Gastroesophageal sphincter (tissue), 4 donors: ENCODE measurements at regions not wholly inside any gene's neighbourhood (a gene's known extent, or its start where the extent isn't known, plus 50 kb on each side); places are given as distances from the start of the nearest gene placed in this dataset.
"Not testable (repeated sequence)": the region's sequence is repeated elsewhere in the genome, so short reads cannot be mapped to it uniquely, and the experiment has no call there.

Experiments
- ATAC-seq: fragments of 150-250 bp; one replicate; pipeline ENCODE4 v1.9.1; 2016; ENCODE audit warnings: mild to moderate bottlenecking, moderate library complexity
- H3K27ac ChIP-seq, 4 donors: fragments of 200-600 bp; sonication (generic) in 3 of 4; 1 replicate in 3 of 4; 2 replicates in 1 of 4; pipeline ENCODE4 v1.5.1; 2016 to 2019
- H3K27me3 ChIP-seq: fragments of 200-600 bp; sonication (generic); one replicate; pipeline ENCODE4 v1.5.1; 2019
- H3K36me3 ChIP-seq, 2 donors: fragments of 200-600 bp; sonication (generic); one replicate each; pipeline ENCODE4 v1.5.1; 2019; ENCODE audit warnings: control low read depth in 1 of 2
- H3K4me1 ChIP-seq, 3 donors: fragments of 200-600 bp; sonication (generic); 1 replicate in 2 of 3; 2 replicates in 1 of 3; pipeline ENCODE4 v1.5.1; 2016 to 2019; ENCODE audit warnings: control low read depth in 2 of 3
- H3K4me3 ChIP-seq, 2 donors: fragments of 200-600 bp; sonication (generic); one replicate each; pipeline ENCODE4 v1.5.1; 2019; ENCODE audit warnings: mild to moderate bottlenecking in 1 of 2, moderate library complexity in 1 of 2
- H3K9me3 ChIP-seq, 3 donors: fragments of 200-600 bp; sonication (generic); one replicate each; pipeline ENCODE4 v1.5.1; 2017 to 2019; ENCODE audit warnings: control low read depth in 2 of 3
- EP300 ChIP-seq: sonication (generic); formaldehyde crosslinking; IDR thresholded peaks from one replicate; pipeline ENCODE4 v1.6.1; 2017; ENCODE audit warnings: antibody characterized with exemption, mild to moderate bottlenecking
- POLR2A ChIP-seq, 2 donors: fragments of 450-650 bp; IDR thresholded peaks; one replicate each; pipeline ENCODE4 v1.6.1; 2017; ENCODE audit warnings: antibody characterized with exemption in 2 of 2, mild to moderate bottlenecking in 2 of 2, moderate library complexity in 1 of 2
- POLR2AphosphoS5 ChIP-seq: sonication (generic); formaldehyde crosslinking; IDR thresholded peaks from one replicate; pipeline ENCODE4 v1.6.1; 2017; ENCODE audit warnings: antibody characterized with exemption
- WGBS, 2 donors: methylation state at CpG; one replicate each; pipeline ENCODE4 v1.1.5; 2018; ENCODE audit warnings: low coverage in 1 of 2; 5-methylcytosine and 5-hydroxymethylcytosine counted together
- TF ChIP-seq, protein P1 (sequence below), 4 experiments: fragments of 200-600 bp in 2 of 4; fragments of 450-650 bp in 2 of 4; sonication (generic) in 1 of 4; IDR thresholded peaks; one replicate each; pipeline ENCODE4 v1.5.1; 2017 to 2019; ENCODE audit warnings: antibody characterized with exemption in 4 of 4, mild to moderate bottlenecking in 2 of 4, moderate library complexity in 2 of 4

DNA sequence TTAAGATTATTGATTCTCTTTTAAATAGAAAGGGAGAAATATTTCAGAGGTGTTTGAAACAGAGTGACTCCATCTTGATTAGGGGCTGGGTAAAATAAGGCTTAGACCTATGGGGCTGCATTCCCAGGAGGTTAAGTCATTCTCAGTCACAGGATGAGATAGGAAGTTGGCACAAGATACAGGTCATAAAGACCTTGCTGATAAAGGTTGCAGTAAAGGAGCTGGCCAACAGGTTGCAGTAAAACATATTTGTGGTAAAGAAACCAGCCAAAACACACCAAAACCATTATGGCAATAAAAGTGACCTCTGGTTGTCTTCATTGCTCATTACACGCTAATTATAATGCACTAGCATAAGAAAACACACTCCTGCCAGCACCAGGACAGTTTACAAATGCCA, 165.0 kb downstream of the SPIN4 start:
- Histone ChIP-seq H3K36me3 (no peaks in the 10 kb centered on the region), H3K4me3 (no peak overlapping the region), H3K27me3 (no peaks in the 10 kb centered on the region), H3K9me3 (no peaks in the 10 kb centered on the region), H3K4me1 (no peaks in the 10 kb centered on the region), H3K27ac (no peak overlapping the region)
- 50 to 67% methylated on average over 1 of the region's 1 CpG for WGBS, 2 donors
- TF ChIP-seq POLR2A (IDR thresholded peaks at IDR 0.05) (no peak), POLR2AphosphoS5 (no peak), EP300 (no peak)
- TF ChIP-seq, protein P1, sequence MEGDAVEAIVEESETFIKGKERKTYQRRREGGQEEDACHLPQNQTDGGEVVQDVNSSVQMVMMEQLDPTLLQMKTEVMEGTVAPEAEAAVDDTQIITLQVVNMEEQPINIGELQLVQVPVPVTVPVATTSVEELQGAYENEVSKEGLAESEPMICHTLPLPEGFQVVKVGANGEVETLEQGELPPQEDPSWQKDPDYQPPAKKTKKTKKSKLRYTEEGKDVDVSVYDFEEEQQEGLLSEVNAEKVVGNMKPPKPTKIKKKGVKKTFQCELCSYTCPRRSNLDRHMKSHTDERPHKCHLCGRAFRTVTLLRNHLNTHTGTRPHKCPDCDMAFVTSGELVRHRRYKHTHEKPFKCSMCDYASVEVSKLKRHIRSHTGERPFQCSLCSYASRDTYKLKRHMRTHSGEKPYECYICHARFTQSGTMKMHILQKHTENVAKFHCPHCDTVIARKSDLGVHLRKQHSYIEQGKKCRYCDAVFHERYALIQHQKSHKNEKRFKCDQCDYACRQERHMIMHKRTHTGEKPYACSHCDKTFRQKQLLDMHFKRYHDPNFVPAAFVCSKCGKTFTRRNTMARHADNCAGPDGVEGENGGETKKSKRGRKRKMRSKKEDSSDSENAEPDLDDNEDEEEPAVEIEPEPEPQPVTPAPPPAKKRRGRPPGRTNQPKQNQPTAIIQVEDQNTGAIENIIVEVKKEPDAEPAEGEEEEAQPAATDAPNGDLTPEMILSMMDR (IDR thresholded peaks at IDR 0.05), result no peak
- ATAC-seq, result no peak

- not testable (repeated sequence) for H3K4me1 ChIP-seq, H3K27me3 ChIP-seq, H3K27ac ChIP-seq, H3K36me3 ChIP-seq, H3K4me3 ChIP-seq, ATAC-seq, H3K9me3 ChIP-seq
- WGBS, 2 donors, result no CpG with 5 or more reads among the region's 3 CpGs
These were observed 171.3 kb downstream of the SPIN4 start for GRCh38 chrX:63179852-63180251.

DNA sequence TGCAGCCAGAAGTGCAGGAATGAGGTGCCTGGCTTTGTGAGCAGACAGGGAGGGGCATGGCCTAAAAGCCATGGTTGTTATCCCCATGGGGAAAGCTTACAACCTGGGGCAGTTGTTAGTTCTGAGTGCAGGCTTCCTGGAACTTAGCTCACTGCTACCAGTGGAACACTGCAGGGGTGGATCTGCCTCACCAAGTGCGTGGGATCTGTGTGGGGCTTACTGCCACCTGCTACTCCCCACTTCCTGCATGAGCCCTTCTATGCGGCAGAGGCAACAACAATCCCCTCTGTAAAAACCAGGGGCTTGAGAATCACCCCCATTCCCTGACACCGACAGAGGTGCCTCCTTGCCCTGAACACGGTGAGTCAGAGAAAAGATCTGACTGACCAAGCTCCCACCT, 174.6 kb downstream of the SPIN4 start:
- not testable (repeated sequence) for H3K4me3 ChIP-seq, H3K27ac ChIP-seq, H3K9me3 ChIP-seq, H3K36me3 ChIP-seq, H3K4me1 ChIP-seq, H3K27me3 ChIP-seq, ATAC-seq
- no CpG with 5 or more reads among the region's 4 CpGs for WGBS, 2 donors

GRCh38 chrX:63173841-63174718, 177.1 kb downstream of the SPIN4 start:
- H3K27me3 ChIP-seq, H3K4me1 ChIP-seq, H3K4me3 ChIP-seq, H3K9me3 ChIP-seq, H3K27ac ChIP-seq, H3K36me3 ChIP-seq: not testable (repeated sequence)
- peak; percentile 60 for ATAC-seq
- WGBS, 2 donors, result no CpG with 5 or more reads among the region's 8 CpGs

GRCh38 chrX:63169416-63169815, 181.7 kb downstream of the SPIN4 start:
- H3K4me1 ChIP-seq, H3K4me3 ChIP-seq, H3K9me3 ChIP-seq, ATAC-seq, H3K27ac ChIP-seq, H3K36me3 ChIP-seq, H3K27me3 ChIP-seq: not testable (repeated sequence)
- no CpG with 5 or more reads among the region's 4 CpGs for WGBS, 2 donors

DNA sequence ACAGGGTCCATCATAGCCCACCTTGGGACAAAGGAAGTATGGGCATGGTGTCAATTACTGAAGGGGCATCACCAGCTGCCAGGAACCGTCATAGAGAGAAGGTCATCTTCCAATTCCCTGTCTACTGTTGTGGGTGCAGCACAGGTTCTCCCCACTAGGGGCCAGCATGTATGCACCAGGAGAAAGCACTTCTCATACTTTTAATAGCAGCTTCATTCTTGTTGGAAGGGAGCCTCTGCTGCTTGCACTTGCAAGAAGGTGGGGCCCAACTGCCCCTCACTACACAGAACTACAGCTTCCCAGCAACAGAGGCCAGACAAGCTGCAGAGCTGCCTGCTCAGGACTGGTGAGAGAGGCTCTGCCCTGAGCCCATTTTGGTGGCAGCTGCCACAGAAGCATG, 182.2 kb downstream of the SPIN4 start:
- not testable (repeated sequence) for H3K4me3 ChIP-seq, H3K36me3 ChIP-seq, H3K27me3 ChIP-seq, ATAC-seq, H3K27ac ChIP-seq, H3K4me1 ChIP-seq, H3K9me3 ChIP-seq
- WGBS, 2 donors, result no CpG with 5 or more reads among the region's 1 CpG

DNA sequence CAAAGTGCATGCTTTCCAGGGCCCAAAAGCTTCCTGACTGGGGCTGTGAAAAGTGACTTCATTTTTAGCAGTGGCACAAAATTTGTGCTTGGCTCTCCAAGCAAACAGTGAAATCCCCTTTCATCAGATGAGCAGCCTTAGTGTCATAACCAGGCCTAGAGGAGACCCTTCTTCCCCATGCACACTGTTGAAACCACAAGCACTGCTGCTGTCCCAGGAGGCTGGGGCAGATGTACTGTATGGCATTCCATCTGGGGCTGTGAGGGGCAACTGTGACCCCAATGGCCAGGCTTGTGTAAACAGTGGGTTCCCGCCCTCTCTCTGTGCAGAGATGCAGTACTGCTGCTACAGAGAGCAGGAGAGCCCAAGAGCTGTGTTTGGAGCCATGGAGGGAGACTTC, 184.1 kb downstream of the SPIN4 start:
- H3K36me3 ChIP-seq, H3K4me1 ChIP-seq, H3K27ac ChIP-seq, H3K9me3 ChIP-seq, H3K4me3 ChIP-seq, ATAC-seq, H3K27me3 ChIP-seq: not testable (repeated sequence)
- WGBS, 2 donors, result no CpG with 5 or more reads among the region's 1 CpG

- H3K4me1 ChIP-seq, H3K27me3 ChIP-seq, H3K9me3 ChIP-seq, ATAC-seq, H3K27ac ChIP-seq, H3K36me3 ChIP-seq, H3K4me3 ChIP-seq: not testable (repeated sequence)
- no CpG with 5 or more reads among the region's 1 CpG for WGBS, 2 donors
These were observed 190.1 kb downstream of the SPIN4 start for GRCh38 chrX:63160994-63161393.

- H3K4me3 ChIP-seq, result not testable (repeated sequence)
- WGBS, 2 donors, result no CpG with 5 or more reads among the region's 1 CpG
These were observed 190.8 kb downstream of the SPIN4 start for GRCh38 chrX:63160340-63160739.

DNA sequence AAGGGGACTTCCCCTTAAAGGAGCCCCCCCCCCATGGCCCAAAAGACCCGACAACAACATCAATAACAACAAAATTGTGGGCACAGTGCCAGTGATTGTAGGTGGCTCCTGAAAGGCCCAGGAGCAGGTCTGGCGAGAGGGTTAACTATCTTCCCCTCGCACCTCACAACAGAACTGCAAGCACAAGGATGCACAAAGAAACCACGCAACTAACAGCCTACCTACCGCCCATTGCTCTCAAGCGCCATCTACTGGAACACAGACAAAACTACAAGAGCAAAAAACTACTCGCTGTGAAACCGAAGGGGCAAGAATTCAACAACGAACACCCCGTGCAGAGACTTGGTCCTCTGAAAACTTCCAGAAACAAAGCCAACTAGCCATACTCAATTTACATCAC, 205.6 kb downstream of the SPIN4 start:
- not testable (repeated sequence) for H3K4me3 ChIP-seq, H3K36me3 ChIP-seq, H3K9me3 ChIP-seq, H3K27me3 ChIP-seq, ATAC-seq, H3K4me1 ChIP-seq, H3K27ac ChIP-seq
- WGBS, 2 donors, result no CpG with 5 or more reads among the region's 10 CpGs

More at GRCh38 chrX:63160340-63160739, 190.8 kb downstream of the SPIN4 start:
- H3K9me3 ChIP-seq, ATAC-seq, H3K27ac ChIP-seq, H3K27me3 ChIP-seq, H3K36me3 ChIP-seq, H3K4me1 ChIP-seq: not testable (repeated sequence)

DNA sequence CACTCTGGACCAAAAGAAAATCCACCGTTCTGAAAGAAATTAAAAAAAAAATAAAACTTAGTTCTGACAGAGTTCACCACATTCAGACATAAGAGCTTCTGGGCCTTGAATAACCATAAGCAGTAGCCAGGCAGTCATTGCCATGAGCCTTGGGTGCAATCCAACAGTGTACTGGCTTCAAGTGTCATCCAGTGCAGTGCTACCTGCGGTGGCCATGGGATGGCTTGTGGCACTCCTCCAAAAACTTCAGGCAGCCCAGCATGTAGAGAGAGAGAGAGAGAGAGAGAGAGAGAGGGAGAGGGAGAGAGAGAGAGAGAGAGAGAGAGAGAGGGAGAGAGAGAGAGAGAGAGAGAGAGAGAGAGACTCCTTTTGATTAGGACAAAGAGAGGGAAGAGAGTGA, 208.5 kb downstream of the SPIN4 start:
- H3K27me3 ChIP-seq, H3K4me1 ChIP-seq, H3K9me3 ChIP-seq, H3K4me3 ChIP-seq, H3K27ac ChIP-seq, ATAC-seq, H3K36me3 ChIP-seq: not testable (repeated sequence)
- WGBS, 2 donors, result no CpG with 5 or more reads among the region's 2 CpGs

DNA sequence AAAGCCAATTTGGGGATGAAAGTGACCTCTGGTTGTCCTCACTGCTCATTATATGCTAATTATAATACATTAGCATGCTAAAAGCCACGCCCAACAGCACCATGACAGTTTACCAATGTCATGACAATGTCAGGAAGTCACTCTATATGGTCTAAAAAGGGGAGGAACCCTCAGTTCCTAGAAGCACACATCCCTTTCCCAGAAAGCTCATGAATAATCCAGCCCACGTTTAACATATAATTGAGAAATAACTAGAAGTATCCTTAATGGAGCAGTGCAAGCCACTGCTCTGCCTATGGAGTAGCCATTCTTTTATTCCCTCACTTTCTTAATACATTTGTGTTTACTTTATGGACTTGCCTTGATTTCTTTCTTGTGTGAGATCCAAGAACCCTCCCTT, 215.3 kb downstream of the SPIN4 start:
- H3K27me3 ChIP-seq, H3K4me1 ChIP-seq, H3K27ac ChIP-seq, H3K36me3 ChIP-seq, H3K4me3 ChIP-seq, H3K9me3 ChIP-seq, ATAC-seq: not testable (repeated sequence)
- WGBS, 2 donors, result no CpG with 5 or more reads among the region's 2 CpGs
